HEK293 (cell line): ENCODE measurements at regions not wholly inside any gene's neighbourhood (a gene's known extent, or its start where the extent isn't known, plus 50 kb on each side); places are given as distances from the start of the nearest gene placed in this dataset.

Experiments used
- CTCF ChIA-PET: fragments of 350-600 bp; formaldehyde crosslinking; extraction: SDS; loops from one replicate; lab custom pipeline; 2021; ENCODE audit warnings: antibody characterized with exemption; lab: Yijun Ruan, JAX
- POLR2A ChIA-PET: fragments of 300-600 bp; formaldehyde crosslinking; extraction: SDS; loops from one replicate; lab custom pipeline; 2020; ENCODE audit warnings: antibody characterized with exemption, inconsistent platforms; lab: Yijun Ruan, JAX
- H3K27ac ChIP-seq: fragments of 200-500 bp; sonication (Bioruptor generic); 2 replicates; pipeline ENCODE4 v1.5.1; 2014; ENCODE audit warnings: low read depth, low read length, control low read depth, inconsistent platforms; ENCODE audit errors: extremely low read depth
- H3K36me3 ChIP-seq, 2 experiments: fragments of 200-500 bp in 1 of 2; sonication (Bioruptor generic) in 1 of 2; 1 replicate in 1 of 2; 2 replicates in 1 of 2; pipeline ENCODE4 v1.5.1; 2014 to 2017; ENCODE audit warnings: inconsistent platforms in 2 of 2, low read length in 2 of 2; ENCODE audit not compliant: control insufficient read depth in 2 of 2, insufficient read depth in 1 of 2
- H3K4me1 ChIP-seq: fragments of 200-500 bp; sonication (Bioruptor generic); 2 replicates; pipeline ENCODE4 v1.5.1; 2014; ENCODE audit warnings: mild to moderate bottlenecking, low read length, inconsistent platforms; ENCODE audit not compliant: control insufficient read depth, insufficient read depth
- H3K4me3 ChIP-seq: 2 replicates; pipeline ENCODE4 v1.5.1; 2011; ENCODE audit warnings: low read depth, mild to moderate bottlenecking, control low read depth, low read length, moderate library complexity
- H3K9me3 ChIP-seq: fragments of 200-500 bp; sonication (Bioruptor generic); 2 replicates; pipeline ENCODE4 v1.5.1; 2014; ENCODE audit warnings: low read depth, low read length, inconsistent platforms; ENCODE audit not compliant: control insufficient read depth, insufficient read depth
- EGR2 ChIP-seq: fragments of 450-650 bp; formaldehyde crosslinking; IDR thresholded peaks from 2 replicates; pipeline ENCODE4 v1.5.1; 2016; ENCODE audit warnings: low read depth, missing biosample characterization, missing genetic modification characterization
- FEZF1 ChIP-seq: fragments of 450-650 bp; formaldehyde crosslinking; IDR thresholded peaks from 2 replicates; pipeline ENCODE4 v1.5.1; 2016; ENCODE audit warnings: missing biosample characterization, missing genetic modification characterization
- HOXC10 ChIP-seq: sonication (generic); formaldehyde crosslinking; IDR thresholded peaks from 2 replicates; pipeline ENCODE4 v1.8.1; 2023; ENCODE audit warnings: mild to moderate bottlenecking, missing genetic modification reagents
- IKZF3 ChIP-seq: fragments of 450-650 bp; IDR thresholded peaks from 2 replicates; pipeline ENCODE4 v1.5.0; 2018; ENCODE audit warnings: missing biosample characterization, mild to moderate bottlenecking, missing genetic modification characterization, moderate library complexity
- MZF1 ChIP-seq: fragments of 450-650 bp; formaldehyde crosslinking; IDR thresholded peaks from 2 replicates; pipeline ENCODE4 v1.5.1; 2017; ENCODE audit warnings: missing biosample characterization, missing genetic modification characterization, borderline replicate concordance
- PRDM1 ChIP-seq: fragments of 450-650 bp; formaldehyde crosslinking; IDR thresholded peaks from 2 replicates; pipeline ENCODE4; 2016; ENCODE audit warnings: missing biosample characterization, missing genetic modification characterization
- SETDB1 ChIP-seq: IDR thresholded peaks from one replicate; pipeline ENCODE4 v1.6.1; 2017; ENCODE audit warnings: mild to moderate bottlenecking, low read length, moderate library complexity, mixed read lengths; ENCODE audit not compliant: insufficient read length
- SP2 ChIP-seq: fragments of 450-650 bp; formaldehyde crosslinking; IDR thresholded peaks from 2 replicates; pipeline ENCODE4 v1.5.1; 2016; ENCODE audit warnings: missing biosample characterization, missing genetic modification characterization
- TCF7L2 ChIP-seq: IDR thresholded peaks from 2 replicates; pipeline ENCODE4 v1.6.1; 2011; ENCODE audit warnings: low read depth, mild to moderate bottlenecking, inconsistent platforms, low read length, moderate library complexity, borderline replicate concordance
- ZBTB8A ChIP-seq: fragments of 450-650 bp; formaldehyde crosslinking; IDR thresholded peaks from 2 replicates; pipeline ENCODE4 v1.5.1; 2016; ENCODE audit warnings: missing biosample characterization, missing genetic modification characterization
- ZIC2 ChIP-seq: fragments of 450-650 bp; formaldehyde crosslinking; IDR thresholded peaks from 2 replicates; pipeline ENCODE4 v1.5.1; 2016; ENCODE audit warnings: missing biosample characterization, missing genetic modification characterization
- ZNF211 ChIP-seq: fragments of 450-650 bp; formaldehyde crosslinking; IDR thresholded peaks from 2 replicates; pipeline ENCODE4 v1.5.1; 2016; ENCODE audit warnings: low read depth, missing biosample characterization, missing genetic modification characterization
- ZNF280D ChIP-seq: fragments of 450-650 bp; formaldehyde crosslinking; IDR thresholded peaks from 2 replicates; pipeline ENCODE4 v1.5.1; 2016; ENCODE audit warnings: missing biosample characterization, missing genetic modification characterization
- ZNF324 ChIP-seq: fragments of 450-650 bp; formaldehyde crosslinking; IDR thresholded peaks from 2 replicates; pipeline ENCODE4 v1.5.1; 2016; ENCODE audit warnings: missing biosample characterization, missing genetic modification characterization
- ZNF335 ChIP-seq: fragments of 450-650 bp; formaldehyde crosslinking; conservative IDR thresholded peaks from 2 replicates; pipeline ENCODE4 v1.5.1; 2016; ENCODE audit warnings: missing biosample characterization, missing genetic modification characterization
- ZNF366 ChIP-seq: fragments of 450-650 bp; formaldehyde crosslinking; conservative IDR thresholded peaks from 2 replicates; pipeline ENCODE4 v1.5.1; 2016; ENCODE audit warnings: missing biosample characterization, missing genetic modification characterization
- ZNF600 ChIP-seq: fragments of 450-650 bp; formaldehyde crosslinking; IDR thresholded peaks from 2 replicates; pipeline ENCODE4 v1.5.1; 2016; ENCODE audit warnings: missing biosample characterization, missing genetic modification characterization
- TF ChIP-seq, protein P1 (sequence below): fragments of 450-650 bp; formaldehyde crosslinking; IDR thresholded peaks from 2 replicates; pipeline ENCODE4 v1.5.1; 2016; ENCODE audit warnings: missing biosample characterization, missing genetic modification characterization
- TF ChIP-seq, protein P2 (sequence below): fragments of 450-650 bp; formaldehyde crosslinking; IDR thresholded peaks from 2 replicates; pipeline ENCODE4 v1.5.1; 2016; ENCODE audit warnings: missing biosample characterization, missing genetic modification characterization
- TF ChIP-seq, protein P3 (sequence below): fragments of 450-650 bp; formaldehyde crosslinking; IDR thresholded peaks from 2 replicates; pipeline ENCODE4 v1.5.1; 2016; ENCODE audit warnings: missing biosample characterization, missing genetic modification characterization, low read depth

DNA sequence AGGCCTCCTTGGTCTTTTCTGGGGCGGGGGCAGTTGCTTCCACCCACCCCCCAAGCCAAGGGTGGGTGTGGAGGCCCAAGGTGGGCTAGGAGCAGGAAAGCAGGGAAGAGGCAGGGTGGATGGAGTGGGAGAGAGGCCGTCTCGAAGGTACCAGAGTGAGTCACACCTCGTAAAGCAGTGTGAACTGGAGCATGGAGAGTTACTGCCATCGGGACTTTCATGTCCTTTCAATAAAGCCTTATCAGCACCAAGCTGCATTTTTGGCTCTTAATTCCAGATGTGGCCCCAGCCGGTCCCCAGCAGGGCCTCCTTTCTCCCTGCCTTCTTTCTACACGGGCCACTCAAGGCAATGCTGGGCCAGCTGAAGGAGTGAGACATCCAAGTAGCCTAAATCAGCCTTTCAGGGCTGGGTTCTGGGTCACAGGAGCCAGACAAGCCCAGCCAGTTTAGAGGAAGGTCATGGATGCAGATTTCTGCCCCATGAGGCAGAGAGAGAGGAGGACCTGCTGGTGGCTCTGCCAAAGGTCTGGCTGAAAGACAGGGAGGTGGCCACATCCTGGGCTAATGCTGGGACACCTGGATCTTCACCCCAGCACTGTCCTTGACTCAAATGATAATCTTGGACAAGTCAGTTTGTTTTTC lies 59.0 kb upstream of the CD82 start (continued):
- TF ChIP-seq TCF7L2 = peak; percentile 89
- TF ChIP-seq ZNF600 (tag by site-specific recombination) = 0 out of 2 replicates have a peak, but pooled peaks have one; percentile 11
- no peak for TF ChIP-seq ZNF211
- TF ChIP-seq, protein P1, sequence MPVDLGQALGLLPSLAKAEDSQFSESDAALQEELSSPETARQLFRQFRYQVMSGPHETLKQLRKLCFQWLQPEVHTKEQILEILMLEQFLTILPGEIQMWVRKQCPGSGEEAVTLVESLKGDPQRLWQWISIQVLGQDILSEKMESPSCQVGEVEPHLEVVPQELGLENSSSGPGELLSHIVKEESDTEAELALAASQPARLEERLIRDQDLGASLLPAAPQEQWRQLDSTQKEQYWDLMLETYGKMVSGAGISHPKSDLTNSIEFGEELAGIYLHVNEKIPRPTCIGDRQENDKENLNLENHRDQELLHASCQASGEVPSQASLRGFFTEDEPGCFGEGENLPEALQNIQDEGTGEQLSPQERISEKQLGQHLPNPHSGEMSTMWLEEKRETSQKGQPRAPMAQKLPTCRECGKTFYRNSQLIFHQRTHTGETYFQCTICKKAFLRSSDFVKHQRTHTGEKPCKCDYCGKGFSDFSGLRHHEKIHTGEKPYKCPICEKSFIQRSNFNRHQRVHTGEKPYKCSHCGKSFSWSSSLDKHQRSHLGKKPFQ (tag by site-specific recombination) = peak; percentile 95
- TF ChIP-seq, protein P2, sequence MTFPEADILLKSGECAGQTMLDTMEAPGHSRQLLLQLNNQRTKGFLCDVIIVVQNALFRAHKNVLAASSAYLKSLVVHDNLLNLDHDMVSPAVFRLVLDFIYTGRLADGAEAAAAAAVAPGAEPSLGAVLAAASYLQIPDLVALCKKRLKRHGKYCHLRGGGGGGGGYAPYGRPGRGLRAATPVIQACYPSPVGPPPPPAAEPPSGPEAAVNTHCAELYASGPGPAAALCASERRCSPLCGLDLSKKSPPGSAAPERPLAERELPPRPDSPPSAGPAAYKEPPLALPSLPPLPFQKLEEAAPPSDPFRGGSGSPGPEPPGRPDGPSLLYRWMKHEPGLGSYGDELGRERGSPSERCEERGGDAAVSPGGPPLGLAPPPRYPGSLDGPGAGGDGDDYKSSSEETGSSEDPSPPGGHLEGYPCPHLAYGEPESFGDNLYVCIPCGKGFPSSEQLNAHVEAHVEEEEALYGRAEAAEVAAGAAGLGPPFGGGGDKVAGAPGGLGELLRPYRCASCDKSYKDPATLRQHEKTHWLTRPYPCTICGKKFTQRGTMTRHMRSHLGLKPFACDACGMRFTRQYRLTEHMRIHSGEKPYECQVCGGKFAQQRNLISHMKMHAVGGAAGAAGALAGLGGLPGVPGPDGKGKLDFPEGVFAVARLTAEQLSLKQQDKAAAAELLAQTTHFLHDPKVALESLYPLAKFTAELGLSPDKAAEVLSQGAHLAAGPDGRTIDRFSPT (tag by site-specific recombination) = no peak
- TF ChIP-seq ZNF335 = peak; percentile 65
- peak; percentile 57 for TF ChIP-seq FEZF1 (tag by site-specific recombination)
- TF ChIP-seq, protein P3, sequence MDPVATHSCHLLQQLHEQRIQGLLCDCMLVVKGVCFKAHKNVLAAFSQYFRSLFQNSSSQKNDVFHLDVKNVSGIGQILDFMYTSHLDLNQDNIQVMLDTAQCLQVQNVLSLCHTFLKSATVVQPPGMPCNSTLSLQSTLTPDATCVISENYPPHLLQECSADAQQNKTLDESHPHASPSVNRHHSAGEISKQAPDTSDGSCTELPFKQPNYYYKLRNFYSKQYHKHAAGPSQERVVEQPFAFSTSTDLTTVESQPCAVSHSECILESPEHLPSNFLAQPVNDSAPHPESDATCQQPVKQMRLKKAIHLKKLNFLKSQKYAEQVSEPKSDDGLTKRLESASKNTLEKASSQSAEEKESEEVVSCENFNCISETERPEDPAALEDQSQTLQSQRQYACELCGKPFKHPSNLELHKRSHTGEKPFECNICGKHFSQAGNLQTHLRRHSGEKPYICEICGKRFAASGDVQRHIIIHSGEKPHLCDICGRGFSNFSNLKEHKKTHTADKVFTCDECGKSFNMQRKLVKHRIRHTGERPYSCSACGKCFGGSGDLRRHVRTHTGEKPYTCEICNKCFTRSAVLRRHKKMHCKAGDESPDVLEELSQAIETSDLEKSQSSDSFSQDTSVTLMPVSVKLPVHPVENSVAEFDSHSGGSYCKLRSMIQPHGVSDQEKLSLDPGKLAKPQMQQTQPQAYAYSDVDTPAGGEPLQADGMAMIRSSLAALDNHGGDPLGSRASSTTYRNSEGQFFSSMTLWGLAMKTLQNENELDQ = no peak
- TF ChIP-seq PRDM1 (tag by site-specific recombination) = 0 out of 2 replicates have a peak, but pooled peaks have one; percentile 24
- 0 out of 2 replicates have a peak, but pooled peaks have one; percentile 30 for TF ChIP-seq ZNF324 (tag by site-specific recombination)
- no peak for TF ChIP-seq MZF1
- no peak for TF ChIP-seq HOXC10 (CRISPR knock-in tag)
- peak; percentile 91 for TF ChIP-seq ZIC2
- TF ChIP-seq IKZF3 (tag by site-specific recombination) = peak; percentile 34; the same call in 1 of the 2 replicates
- 0 out of 2 replicates have a peak, but pooled peaks have one; percentile 34 for TF ChIP-seq ZBTB8A (tag by site-specific recombination)
- peak; percentile 74 for TF ChIP-seq EGR2 (tag by site-specific recombination)
- TF ChIP-seq, all 188 proteins: peak for 19

DNA sequence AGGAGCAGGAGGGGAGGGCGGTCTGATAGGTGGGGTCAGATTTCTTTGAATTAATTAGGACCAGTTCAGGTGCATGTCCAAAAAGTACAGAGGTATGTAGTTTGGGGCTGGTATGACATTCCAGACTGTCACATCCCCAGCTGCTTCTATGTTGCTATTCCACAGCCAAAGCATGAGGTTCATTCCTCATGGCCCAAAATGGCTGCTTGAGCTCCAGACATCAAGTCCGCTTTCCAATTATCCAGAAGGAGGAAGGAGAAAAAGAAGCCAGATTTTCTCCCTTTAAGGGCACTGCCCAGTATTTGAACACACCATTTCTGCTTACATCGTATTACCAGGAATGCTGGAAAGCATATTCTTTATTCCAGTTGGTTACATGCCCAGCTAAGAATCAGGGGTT lies 58.0 kb upstream of the CD82 start:
- ChIA-PET CTCF (interaction anchor here (0.6 kb wide), 1 partner anchor 17 kb away, joined by 4 read pairs; no protein-coding TSS in a partner anchor), POLR2A (no interaction called here)
- H3K4me3 ChIP-seq = no peak overlapping the region
- no peaks in the 10 kb centered on the region for H3K4me1 ChIP-seq
- no peak for TF ChIP-seq SP2 (tag by site-specific recombination)
- TF ChIP-seq ZNF366 (tag by site-specific recombination) = no peak
- TF ChIP-seq ZNF280D (tag by site-specific recombination) = 0 out of 2 replicates have a peak, but pooled peaks have one; percentile 55
- peak; percentile 57 for TF ChIP-seq SETDB1
- H3K27ac ChIP-seq = no peak overlapping the region
- no peaks in the 10 kb centered on the region for H3K36me3 ChIP-seq
- H3K9me3 ChIP-seq = no peaks in the 10 kb centered on the region
